HUES64 (cell line): ENCODE measurements at regions not wholly inside any gene's neighbourhood (a gene's known extent, or its start where the extent isn't known, plus 50 kb on each side); places are given as distances from the start of the nearest gene placed in this dataset.
"Not testable (repeated sequence)": the region's sequence is repeated elsewhere in the genome, so short reads cannot be mapped to it uniquely, and the experiment has no call there.

ENCODE experiments used
- H3K27ac ChIP-seq: 2 replicates; pipeline ENCODE4 v1.7.0; 2013; ENCODE audit warnings: low read depth, low read length, inconsistent platforms
- H3K27me3 ChIP-seq: 2 replicates; pipeline ENCODE4 v1.6.1; 2013; ENCODE audit warnings: mild to moderate bottlenecking, low read length; ENCODE audit not compliant: insufficient read depth
- H3K36me3 ChIP-seq: 2 replicates; pipeline ENCODE4 v1.6.1; 2013; ENCODE audit warnings: mild to moderate bottlenecking, low read length; ENCODE audit not compliant: insufficient read depth
- H3K4me1 ChIP-seq: 2 replicates; pipeline ENCODE4 v1.6.1; 2013; ENCODE audit warnings: mild to moderate bottlenecking, low read length, moderate library complexity; ENCODE audit not compliant: insufficient read depth
- H3K4me3 ChIP-seq: 2 replicates; pipeline ENCODE4 v1.5.1; 2013; ENCODE audit warnings: mild to moderate bottlenecking, low read length, moderate library complexity
- H3K9ac ChIP-seq: 2 replicates; pipeline ENCODE4 v1.6.1; 2013; ENCODE audit warnings: mild to moderate bottlenecking, low read depth, low read length
- H3K9me3 ChIP-seq: 2 replicates; pipeline ENCODE4 v1.6.1; 2013; ENCODE audit warnings: low read depth, low read length; ENCODE audit not compliant: insufficient read depth
- WGBS: fragments of 150-250, 120-280 bp; methylation state at CpG from one replicate; pipeline ENCODE4 v1.1.7; 2013; ENCODE audit warnings: missing lambda C conversion rate; 5-methylcytosine and 5-hydroxymethylcytosine counted together

DNA sequence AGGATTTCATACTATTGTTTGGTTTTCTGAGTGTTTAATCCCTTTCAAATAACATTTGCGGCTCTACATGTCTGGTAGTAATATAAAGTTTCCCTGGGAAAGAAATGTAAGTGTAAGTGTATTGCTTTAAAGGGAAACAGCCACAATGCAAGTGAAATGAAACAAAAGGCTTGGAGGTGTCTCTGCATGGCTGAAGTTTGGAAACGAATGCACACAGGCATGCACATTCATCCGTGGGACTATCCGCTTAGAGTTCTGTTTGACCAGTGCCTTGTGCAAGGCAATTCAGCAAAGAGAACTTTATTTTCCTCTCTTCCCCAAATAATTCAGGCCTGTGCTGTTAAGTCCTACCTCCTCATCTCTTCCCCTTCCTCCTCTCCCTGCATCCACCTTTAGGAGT, 56.1 kb upstream of the MRTFB start:
- Histone ChIP-seq H3K27ac (no peak overlapping the region), H3K36me3 (no peaks in the 10 kb centered on the region), H3K9ac (no peak overlapping the region), H3K4me3 (no peak overlapping the region), H3K27me3 (no peaks in the 10 kb centered on the region), H3K4me1 (peaks cover 14% of the 10 kb centered on the region), H3K9me3 (no peaks in the 10 kb centered on the region)
- WGBS = 81% methylated on average over 4 of the region's 4 CpGs

- no peak overlapping the region for H3K4me3 ChIP-seq
- 96% methylated on average over 11 of the region's 11 CpGs for WGBS
- H3K27me3 ChIP-seq = no peaks in the 10 kb centered on the region
- no peaks in the 10 kb centered on the region for H3K36me3 ChIP-seq
- H3K27ac ChIP-seq = no peak overlapping the region
- H3K4me1 ChIP-seq = peaks cover 13% of the 10 kb centered on the region
- no peak overlapping the region for H3K9ac ChIP-seq
- no peaks in the 10 kb centered on the region for H3K9me3 ChIP-seq
Measured at GRCh38 chr16:14015461-14015860, 55.7 kb upstream of the MRTFB start.

GRCh38 chr16:14015948-14016347, 55.2 kb upstream of the MRTFB start:
- Histone ChIP-seq H3K4me1 (peaks cover 13% of the 10 kb centered on the region), H3K9me3 (no peaks in the 10 kb centered on the region), H3K36me3 (no peaks in the 10 kb centered on the region), H3K4me3 (no peak overlapping the region), H3K27me3 (no peaks in the 10 kb centered on the region), H3K9ac (no peak overlapping the region), H3K27ac (no peak overlapping the region)
- WGBS = 88% methylated on average over 2 of the region's 2 CpGs

DNA sequence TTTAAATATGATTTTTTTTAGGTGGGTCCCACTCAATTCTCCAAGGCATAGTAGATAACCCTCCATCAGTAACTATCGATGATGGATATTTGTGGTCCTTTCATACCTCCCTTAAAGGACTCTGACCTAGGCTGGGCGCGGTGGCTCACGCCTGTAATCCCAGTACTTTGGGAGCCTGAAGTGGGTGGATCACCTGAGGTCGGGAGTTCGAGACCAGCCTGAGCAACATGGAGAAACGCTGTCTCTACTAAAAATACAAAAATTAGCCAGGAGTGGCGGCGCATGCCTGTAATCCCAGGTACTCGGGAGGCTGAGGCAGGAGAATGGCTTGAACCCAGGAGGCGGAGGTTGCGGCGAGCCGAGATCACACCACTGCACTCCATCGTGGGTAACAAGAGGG, 54.8 kb upstream of the MRTFB start:
- WGBS = 88% methylated on average over 14 of the region's 15 CpGs
- H3K27ac ChIP-seq, H3K36me3 ChIP-seq: not testable (repeated sequence)

GRCh38 chr16:14017886-14018285, 53.2 kb upstream of the MRTFB start:
- Histone ChIP-seq H3K9me3 (no peaks in the 10 kb centered on the region), H3K27me3 (no peaks in the 10 kb centered on the region), H3K9ac (no peak overlapping the region), H3K27ac (no peak overlapping the region), H3K4me1 (peaks cover 12% of the 10 kb centered on the region), H3K36me3 (no peaks in the 10 kb centered on the region), H3K4me3 (no peak overlapping the region)
- 89% methylated on average over 2 of the region's 2 CpGs for WGBS

More for the DNA sequence above, 54.8 kb upstream of the MRTFB start:
- peaks cover 13% of the 10 kb centered on the region for H3K4me1 ChIP-seq
- H3K27me3 ChIP-seq, H3K4me3 ChIP-seq, H3K9ac ChIP-seq, H3K9me3 ChIP-seq: not testable (repeated sequence)

DNA sequence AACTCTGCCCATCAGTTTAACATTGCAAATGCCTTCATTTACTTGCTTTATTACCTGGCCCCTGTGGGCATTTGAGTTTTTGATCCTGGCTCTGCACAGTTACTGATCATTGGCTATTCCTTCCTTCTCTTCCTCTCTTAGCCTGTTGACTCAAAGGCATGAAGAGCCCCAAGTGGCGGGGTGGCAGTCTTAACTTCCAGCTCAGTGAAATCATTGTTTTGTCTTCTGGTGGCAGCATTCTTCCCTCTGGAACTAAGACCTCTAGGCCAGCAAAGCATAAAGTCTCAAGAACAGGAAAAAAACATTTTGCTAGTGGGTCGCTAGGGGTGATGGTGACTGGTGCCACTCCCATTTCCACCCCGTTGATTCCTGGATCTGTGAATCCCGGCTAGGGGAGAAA, 52.3 kb upstream of the MRTFB start:
- 76% methylated on average over 3 of the region's 4 CpGs for WGBS
- Histone ChIP-seq H3K4me3 (no peak overlapping the region), H3K9ac (no peak overlapping the region), H3K27me3 (no peaks in the 10 kb centered on the region), H3K9me3 (no peaks in the 10 kb centered on the region), H3K4me1 (peaks cover 2% of the 10 kb centered on the region), H3K27ac (no peak overlapping the region), H3K36me3 (no peaks in the 10 kb centered on the region)

- no peaks in the 10 kb centered on the region for H3K4me1 ChIP-seq
- WGBS = 92% methylated on average over 2 of the region's 2 CpGs
Measured at GRCh38 chr16:14020141-14020540, 51.0 kb upstream of the MRTFB start.

More at GRCh38 chr16:14020141-14020540, 51.0 kb upstream of the MRTFB start:
- Histone ChIP-seq H3K4me3 (no peak overlapping the region), H3K27ac (no peak overlapping the region), H3K27me3 (no peaks in the 10 kb centered on the region), H3K9ac (no peak overlapping the region), H3K9me3 (no peaks in the 10 kb centered on the region), H3K36me3 (no peaks in the 10 kb centered on the region)
